A549 (cell line): ENCODE measurements at regions not wholly inside any gene's neighbourhood (a gene's known extent, or its start where the extent isn't known, plus 50 kb on each side); places are given as distances from the start of the nearest gene placed in this dataset.
"Not testable (repeated sequence)": the region's sequence is repeated elsewhere in the genome, so short reads cannot be mapped to it uniquely, and the experiment has no call there.

Source experiments
- ATAC-seq, 2 experiments: fragments of 200-7000 bp in 1 of 2; fragments of >200 bp in 1 of 2; cut with Nextera tagmentation in 1 of 2; cut with Tn5 transposase in 1 of 2; 3 replicates each; pipeline versions ENCODE4 v1.8.0 to v1.9.1; 2018 to 2020; ENCODE audit warnings: mild to moderate bottlenecking in 1 of 2, moderate library complexity in 1 of 2
- CTCF ChIA-PET: fragments of 300-600 bp; sonication (Branson Sonifier 250); formaldehyde crosslinking; extraction: SDS; loops from one replicate; lab custom pipeline; 2021; ENCODE audit warnings: antibody characterized with exemption, inconsistent platforms; lab: Yijun Ruan, JAX
- POLR2A ChIA-PET: fragments of 350-600 bp; formaldehyde crosslinking; extraction: SDS; loops from one replicate; lab custom pipeline; 2021; ENCODE audit warnings: antibody characterized with exemption, inconsistent platforms; lab: Yijun Ruan, JAX
- DNase-seq, 2 experiments: peaks; one replicate each; pipeline versions ENCODE4 v3.0.0 to v3.0.0-alpha.2; 2011 to 2016; ENCODE audit warnings: low read depth in 1 of 2, low spot score in 1 of 2
- FAIRE-seq: peaks from 2 replicates; lab custom pipeline; 2011; peaks lifted over from hg19 to GRCh38; lab: Jason Lieb, UNC
- H3K27ac ChIP-seq, 2 experiments: fragments of >200 bp; sonication (Bioruptor Twin); formaldehyde crosslinking; 3 replicates each; pipeline ENCODE4 v1.5.1; 2016 to 2017
- H3K4me1 ChIP-seq: fragments of >200 bp; sonication (Bioruptor Twin); formaldehyde crosslinking; 3 replicates; pipeline ENCODE4 v1.6.1; 2016
- H3K4me2 ChIP-seq: fragments of >200 bp; sonication (Bioruptor Twin); formaldehyde crosslinking; 3 replicates; pipeline ENCODE4 v1.6.1; 2016
- H3K4me3 ChIP-seq: fragments of >200 bp; sonication (Bioruptor Twin); formaldehyde crosslinking; 3 replicates; pipeline ENCODE4 v1.5.1; 2016
- H3K9me3 ChIP-seq: fragments of >200 bp; sonication (Bioruptor Twin); formaldehyde crosslinking; 3 replicates; pipeline ENCODE4 v1.6.1; 2016
- CBX2 ChIP-seq: fragments of 200-600 bp; sonication (generic); IDR thresholded peaks from 2 replicates; pipeline ENCODE4 v1.6.1; 2016; ENCODE audit warnings: low read depth, mild to moderate bottlenecking, borderline replicate concordance
- CHD2 ChIP-seq: fragments of 150-350 bp; IDR thresholded peaks from 2 replicates; pipeline ENCODE4 v1.6.1; 2014; ENCODE audit warnings: low read length; ENCODE audit not compliant: partially characterized antibody
- EHF ChIP-seq: fragments of 250-450 bp; sonication (Bioruptor Pico); IDR thresholded peaks from 2 replicates; pipeline ENCODE4 v1.5.0; 2020; ENCODE audit warnings: mild to moderate bottlenecking
- EP300 ChIP-seq, 2 experiments: fragments of >200 bp; sonication (Bioruptor Twin); formaldehyde crosslinking; IDR thresholded peaks; 2 replicates in 1 of 2; 3 replicates in 1 of 2; pipeline ENCODE4 v1.6.1; 2016 to 2017
- FOSL2 ChIP-seq, 2 experiments: fragments of 450-650 bp in 1 of 2; fragments of >200 bp in 1 of 2; sonication (Bioruptor Twin) in 1 of 2; formaldehyde crosslinking; IDR thresholded peaks; 2 replicates each; pipeline versions ENCODE4 v1.5.0 to v1.6.1; 2016 to 2020; ENCODE audit warnings: mild to moderate bottlenecking in 1 of 2, moderate library complexity in 1 of 2
- GATA3 ChIP-seq: IDR thresholded peaks from 2 replicates; pipeline ENCODE4 v1.6.1; 2012; ENCODE audit warnings: borderline replicate concordance
- RAD21 ChIP-seq, 2 experiments: fragments of >200 bp in 1 of 2; sonication (Bioruptor Twin) in 1 of 2; formaldehyde crosslinking in 1 of 2; IDR thresholded peaks in 1 of 2; conservative IDR thresholded peaks in 1 of 2; 2 replicates in 1 of 2; 3 replicates in 1 of 2; pipeline ENCODE4 v1.6.1; 2012 to 2018; ENCODE audit warnings: inconsistent platforms in 1 of 2
- RARB ChIP-seq: fragments of 250-450 bp; sonication (Bioruptor Pico); IDR thresholded peaks from 2 replicates; pipeline ENCODE4 v1.8.0; 2021; ENCODE audit warnings: mild to moderate bottlenecking, moderate library complexity
- ZNF302 ChIP-seq: fragments of 250-450 bp; sonication (Bioruptor Pico); IDR thresholded peaks from 2 replicates; pipeline ENCODE4 v1.9.0; 2021; ENCODE audit warnings: inconsistent platforms, mild to moderate bottlenecking, moderate library complexity
- WGBS: methylation state at CpG from one replicate; pipeline ENCODE4 v1.1.6; 2017; ENCODE audit errors: missing lambda C conversion rate; 5-methylcytosine and 5-hydroxymethylcytosine counted together
- TF ChIP-seq, protein P1 (sequence below): IDR thresholded peaks from 2 replicates; pipeline ENCODE4 v1.6.1; 2012; ENCODE audit warnings: low read depth, borderline replicate concordance
- TF ChIP-seq, protein P2 (sequence below): fragments of 250-450 bp; sonication (Bioruptor Pico); IDR thresholded peaks from 2 replicates; pipeline ENCODE4 v1.5.0; 2020; ENCODE audit warnings: low read depth, mild to moderate bottlenecking, moderate library complexity

DNA sequence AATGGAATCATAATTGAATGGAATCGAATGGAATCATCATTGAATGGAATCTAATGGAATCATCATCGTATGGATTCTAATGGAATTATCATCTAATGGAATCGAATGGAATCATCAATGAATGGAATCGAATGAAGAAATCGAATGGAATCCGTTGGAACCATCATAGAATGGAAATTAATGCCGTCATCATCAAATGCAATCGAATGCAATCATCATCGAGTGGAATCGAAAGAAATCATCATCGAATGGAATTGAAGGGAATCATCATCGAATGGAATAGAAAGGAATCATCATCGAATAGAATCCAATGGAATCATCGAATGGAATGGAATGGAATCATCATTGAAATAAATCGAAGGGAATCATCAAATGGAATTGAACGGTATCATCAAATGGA, 217.2 kb downstream of the SHCBP1 start:
- no peak for FAIRE-seq

DNA sequence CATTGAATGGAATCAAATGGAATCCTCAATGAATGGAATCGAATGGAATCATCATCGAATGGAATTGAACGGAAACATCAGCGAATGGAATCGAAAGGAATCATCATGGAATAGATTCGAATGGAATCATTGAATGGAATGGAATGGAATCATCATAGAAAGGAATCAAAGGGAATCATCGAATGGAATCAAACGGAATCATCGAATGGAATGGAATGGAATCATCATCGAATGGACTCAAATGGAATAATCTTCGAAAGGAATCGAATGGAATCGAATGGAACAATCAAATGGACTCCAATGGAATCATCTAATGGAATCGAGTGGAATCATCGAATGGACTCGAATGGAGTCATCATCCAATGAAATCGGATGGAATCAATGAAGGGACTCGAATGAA, 222.6 kb downstream of the SHCBP1 start:
- FAIRE-seq, H3K4me2 ChIP-seq, H3K27ac ChIP-seq, H3K9me3 ChIP-seq, H3K4me3 ChIP-seq, H3K4me1 ChIP-seq, CTCF ChIA-PET, DNase-seq, ATAC-seq, POLR2A ChIA-PET: not testable (repeated sequence)
- 11% methylated on average over 18 of the region's 18 CpGs for WGBS

More for the DNA sequence above, 217.2 kb downstream of the SHCBP1 start:
- no peak overlapping the region for H3K4me2 ChIP-seq
- no peak overlapping the region for H3K27ac ChIP-seq
- H3K4me1 ChIP-seq: no peaks in the 10 kb centered on the region
- no peak for ATAC-seq
- CTCF ChIA-PET: no interaction called here
- TF ChIP-seq, protein P1, sequence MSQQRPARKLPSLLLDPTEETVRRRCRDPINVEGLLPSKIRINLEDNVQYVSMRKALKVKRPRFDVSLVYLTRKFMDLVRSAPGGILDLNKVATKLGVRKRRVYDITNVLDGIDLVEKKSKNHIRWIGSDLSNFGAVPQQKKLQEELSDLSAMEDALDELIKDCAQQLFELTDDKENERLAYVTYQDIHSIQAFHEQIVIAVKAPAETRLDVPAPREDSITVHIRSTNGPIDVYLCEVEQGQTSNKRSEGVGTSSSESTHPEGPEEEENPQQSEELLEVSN: no peak
- TF ChIP-seq RAD21 (conservative IDR thresholded peaks at IDR 0.05 in 1 of 2, IDR thresholded peaks at IDR 0.05 in 1 of 2): no peak
- no peak for TF ChIP-seq EP300 (IDR thresholded peaks at IDR 0.05)
- no peak for TF ChIP-seq RARB (CRISPR knock-in tag)
- TF ChIP-seq, protein P2, sequence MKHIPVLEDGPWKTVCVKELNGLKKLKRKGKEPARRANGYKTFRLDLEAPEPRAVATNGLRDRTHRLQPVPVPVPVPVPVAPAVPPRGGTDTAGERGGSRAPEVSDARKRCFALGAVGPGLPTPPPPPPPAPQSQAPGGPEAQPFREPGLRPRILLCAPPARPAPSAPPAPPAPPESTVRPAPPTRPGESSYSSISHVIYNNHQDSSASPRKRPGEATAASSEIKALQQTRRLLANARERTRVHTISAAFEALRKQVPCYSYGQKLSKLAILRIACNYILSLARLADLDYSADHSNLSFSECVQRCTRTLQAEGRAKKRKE: no peak
- TF ChIP-seq GATA3: no peak
- TF ChIP-seq CBX2: no peak
- no peak for TF ChIP-seq CHD2
- no peak for TF ChIP-seq FOSL2 (IDR thresholded peaks at IDR 0.05)
- TF ChIP-seq FOSL2 (CRISPR knock-in tag; IDR thresholded peaks at IDR 0.05): no peak
- TF ChIP-seq EHF (CRISPR knock-in tag): no peak
- no peak for TF ChIP-seq ZNF302
- DNase-seq: no peak
- 20% methylated on average over 16 of the region's 16 CpGs for WGBS
- H3K4me3 ChIP-seq: no peak overlapping the region
- POLR2A ChIA-PET: no interaction called here
- peaks cover 4% of the 10 kb centered on the region; the same call in 1 of the 3 replicates for H3K9me3 ChIP-seq

DNA sequence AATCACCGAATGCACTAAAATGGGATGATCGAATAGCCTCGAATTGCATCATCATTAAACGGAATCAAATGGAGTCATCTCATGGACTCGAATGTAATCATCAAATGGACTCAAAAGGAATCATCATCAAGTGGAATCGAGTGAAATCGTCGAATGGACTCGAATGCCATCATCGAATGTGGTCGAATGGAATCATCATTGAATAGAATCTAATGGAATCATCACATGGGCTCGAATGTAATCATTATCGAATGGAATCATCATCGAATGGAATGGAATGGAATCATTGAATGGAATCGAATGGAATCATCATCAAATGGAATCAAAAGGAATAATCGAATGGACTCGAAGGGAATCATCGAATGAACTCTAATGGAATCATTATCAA, 224.3 kb downstream of the SHCBP1 start:
- DNase-seq, CTCF ChIA-PET, ATAC-seq, H3K4me3 ChIP-seq, H3K27ac ChIP-seq, H3K4me2 ChIP-seq, H3K9me3 ChIP-seq, POLR2A ChIA-PET, H3K4me1 ChIP-seq, FAIRE-seq: not testable (repeated sequence)
- WGBS: 18% methylated on average over 17 of the region's 18 CpGs

DNA sequence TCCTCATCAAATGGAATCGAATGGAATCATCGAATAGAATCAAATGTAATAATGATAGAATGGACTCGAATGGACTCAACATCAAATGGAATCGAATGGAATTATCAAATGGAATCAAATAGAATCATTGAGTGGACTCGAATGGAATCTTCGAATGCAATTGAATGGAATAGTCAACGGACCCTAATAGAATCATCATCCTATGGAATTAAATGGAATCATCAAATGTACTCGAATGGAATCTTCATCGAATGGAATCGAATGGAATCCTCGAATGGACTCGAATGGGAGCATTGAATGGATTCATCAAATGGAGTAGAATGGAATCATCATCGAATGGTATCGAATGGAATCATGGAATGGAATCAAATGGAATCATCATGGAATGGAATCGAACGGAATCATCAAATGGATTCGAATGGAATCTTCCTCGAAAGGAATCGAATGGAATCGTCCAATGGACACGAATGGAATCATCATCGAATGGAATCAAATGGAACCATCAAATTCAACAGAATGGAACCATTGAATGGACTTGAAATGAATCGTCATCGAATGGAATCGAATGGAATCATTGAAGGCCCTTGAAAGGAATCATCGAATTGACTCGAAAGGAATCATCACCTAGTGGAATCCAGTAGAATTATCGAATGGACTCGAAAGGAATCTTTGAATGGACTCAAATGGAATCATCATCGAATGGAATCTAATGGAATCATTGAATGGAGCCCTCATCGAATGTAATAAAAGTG, 224.9 kb downstream of the SHCBP1 start:
- H3K27ac ChIP-seq, H3K9me3 ChIP-seq, CTCF ChIA-PET, POLR2A ChIA-PET, H3K4me1 ChIP-seq, H3K4me2 ChIP-seq, DNase-seq, ATAC-seq, H3K4me3 ChIP-seq, FAIRE-seq: not testable (repeated sequence)
- 20% methylated on average over 31 of the region's 31 CpGs for WGBS

DNA sequence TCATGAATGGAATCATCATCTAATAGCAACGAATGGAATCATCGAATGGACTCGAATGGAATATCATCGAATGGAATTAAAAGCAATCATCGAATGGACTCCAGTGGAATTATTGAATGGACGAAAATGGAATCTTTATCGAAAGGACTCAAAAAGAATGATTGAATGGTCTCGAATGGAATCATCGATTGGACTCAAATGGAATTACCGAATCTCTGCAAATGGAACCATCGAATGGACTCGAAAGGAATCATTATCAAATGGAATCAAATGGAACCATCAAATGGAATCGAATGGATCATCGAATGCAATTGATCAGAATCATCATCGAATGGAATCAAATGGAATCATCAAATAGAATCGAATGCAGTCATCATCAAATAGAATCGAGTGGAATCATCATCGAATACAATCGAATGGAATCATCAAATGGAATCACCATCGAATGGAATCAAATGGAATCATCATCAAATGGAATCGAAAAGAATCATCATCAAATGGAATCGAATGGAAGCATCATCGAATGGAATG, 225.7 kb downstream of the SHCBP1 start:
- POLR2A ChIA-PET, H3K4me2 ChIP-seq, H3K4me3 ChIP-seq, CTCF ChIA-PET, FAIRE-seq, H3K9me3 ChIP-seq, H3K27ac ChIP-seq, ATAC-seq, H3K4me1 ChIP-seq: not testable (repeated sequence)
- WGBS: 29% methylated on average over 23 of the region's 23 CpGs
- peak in 1 of 2 experiments; percentile 20 for DNase-seq

DNA sequence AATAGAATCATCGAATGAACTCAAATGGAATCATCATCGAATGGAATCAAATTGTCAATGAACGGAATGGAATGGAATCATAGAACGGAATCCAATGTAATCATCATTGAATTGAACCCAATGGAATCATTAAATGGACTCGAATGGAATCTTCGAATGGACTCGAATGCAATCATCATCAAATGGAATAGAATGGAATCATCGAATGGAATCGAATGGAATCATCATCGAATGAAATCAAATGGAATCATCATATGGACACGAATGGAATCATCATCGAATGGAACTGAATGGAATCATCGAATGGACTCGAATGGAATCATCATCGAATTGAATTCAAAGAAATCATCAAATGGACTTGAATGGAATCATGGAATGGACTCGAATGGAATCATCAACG, 226.2 kb downstream of the SHCBP1 start:
- H3K4me1 ChIP-seq, CTCF ChIA-PET, H3K4me2 ChIP-seq, POLR2A ChIA-PET, H3K27ac ChIP-seq, FAIRE-seq, ATAC-seq, H3K9me3 ChIP-seq, H3K4me3 ChIP-seq: not testable (repeated sequence)
- DNase-seq: peak in 1 of 2 experiments; percentile 33
- WGBS: 16% methylated on average over 17 of the region's 17 CpGs

DNA sequence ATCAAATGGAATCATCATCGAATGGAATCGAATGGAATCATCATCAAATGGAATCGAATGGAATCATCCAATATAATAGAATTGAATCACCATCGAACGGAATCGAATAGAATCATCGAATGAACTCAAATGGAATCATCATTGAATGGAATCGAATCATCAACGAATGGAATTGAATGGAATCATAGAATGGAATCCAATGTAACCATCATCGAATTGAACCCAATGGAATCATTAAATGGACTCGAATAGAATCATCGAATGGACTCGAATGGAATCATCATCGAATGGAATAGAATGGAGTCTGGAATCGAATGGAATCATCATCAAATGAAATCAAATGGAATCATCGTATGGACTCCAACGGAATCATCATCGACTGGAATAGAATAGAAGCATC, 227.0 kb downstream of the SHCBP1 start:
- H3K4me2 ChIP-seq, DNase-seq, H3K4me1 ChIP-seq, FAIRE-seq, H3K9me3 ChIP-seq, H3K27ac ChIP-seq, H3K4me3 ChIP-seq, POLR2A ChIA-PET, ATAC-seq, CTCF ChIA-PET: not testable (repeated sequence)
- WGBS: 30% methylated on average over 18 of the region's 18 CpGs

DNA sequence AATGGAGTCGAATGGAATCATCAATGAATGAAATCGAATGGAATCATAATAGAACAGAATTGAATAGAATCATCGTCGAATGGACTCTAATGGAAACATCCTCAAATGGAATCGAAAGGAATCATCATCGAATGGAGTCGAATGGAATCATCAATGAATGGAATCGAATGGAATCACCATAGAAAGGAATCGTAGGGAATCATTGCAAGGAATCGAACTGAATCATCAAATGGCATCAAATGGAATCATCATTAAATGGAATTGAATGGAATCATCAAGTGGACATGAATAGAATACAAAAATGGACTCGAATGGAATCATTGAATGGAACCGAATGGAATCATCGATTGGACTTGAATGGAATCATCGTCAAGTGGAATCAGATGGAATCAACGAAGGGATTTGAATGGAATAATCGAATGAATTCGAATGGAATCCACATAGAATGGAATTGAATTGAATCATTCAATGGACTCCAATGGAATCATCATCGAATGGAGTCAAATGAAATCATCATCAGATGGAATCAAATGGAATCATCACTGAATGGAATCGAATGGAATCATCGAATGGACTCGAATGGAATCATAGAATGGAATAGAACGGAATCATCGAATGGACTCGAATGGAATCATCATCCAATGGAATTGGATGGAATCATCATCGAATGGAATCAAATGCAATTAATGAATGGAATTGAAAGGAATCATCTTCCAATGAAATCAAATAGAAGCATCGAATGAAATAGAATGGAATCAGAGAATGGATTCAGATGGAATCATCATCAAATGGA, 228.1 kb downstream of the SHCBP1 start:
- H3K4me3 ChIP-seq, H3K4me1 ChIP-seq, CTCF ChIA-PET, H3K9me3 ChIP-seq, POLR2A ChIA-PET, H3K4me2 ChIP-seq, H3K27ac ChIP-seq, ATAC-seq, FAIRE-seq: not testable (repeated sequence)
- WGBS: 26% methylated on average over 25 of the region's 26 CpGs
- DNase-seq: peak in 1 of 2 experiments; percentile 32
